ENCODE measurements at regions not wholly inside any gene's neighbourhood (a gene's known extent, or its start where the extent isn't known, plus 50 kb on each side); places are given as distances from the start of the nearest gene placed in this dataset.
"Not testable (repeated sequence)": the region's sequence is repeated elsewhere in the genome, so short reads cannot be mapped to it uniquely, and the experiment has no call there.

DNA sequence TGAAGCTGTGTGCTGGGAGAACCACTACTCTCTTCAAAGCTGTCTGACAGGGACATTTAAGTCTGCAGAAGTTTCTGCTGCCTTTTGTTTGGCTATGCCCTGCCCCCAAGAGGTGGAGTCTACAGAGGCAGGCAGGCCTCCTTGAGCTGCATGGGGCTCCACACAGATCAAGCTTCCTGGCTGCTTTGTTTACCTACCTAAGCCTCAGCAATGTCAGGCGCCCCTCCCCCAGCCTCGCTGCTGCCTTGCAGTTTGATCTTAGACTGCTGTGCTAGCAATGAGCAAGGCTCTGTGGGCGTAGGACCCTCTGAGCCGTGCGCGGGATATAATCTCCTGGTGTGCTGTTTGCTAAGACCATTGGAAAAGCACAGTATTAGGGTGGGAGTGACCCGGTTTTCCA is 103.3 kb upstream of the SALL1 start:
- not testable (repeated sequence) for DNase-seq (ENCODE audit: low read depth)

GRCh38 chr16:51248217-51248616 is 97.1 kb upstream of the SALL1 start:
- DNase-seq (ENCODE audit: low read depth), result no peak

GRCh38 chr16:51245658-51245995 is 94.6 kb upstream of the SALL1 start:
- no peak for DNase-seq (ENCODE audit: low read depth)

GRCh38 chr16:51244887-51245657 is 94.0 kb upstream of the SALL1 start:
- DNase-seq (ENCODE audit: low read depth), result no peak

- DNase-seq (ENCODE audit: low read depth), result no peak
These were observed 92.9 kb upstream of the SALL1 start for GRCh38 chr16:51243936-51244436.

DNA sequence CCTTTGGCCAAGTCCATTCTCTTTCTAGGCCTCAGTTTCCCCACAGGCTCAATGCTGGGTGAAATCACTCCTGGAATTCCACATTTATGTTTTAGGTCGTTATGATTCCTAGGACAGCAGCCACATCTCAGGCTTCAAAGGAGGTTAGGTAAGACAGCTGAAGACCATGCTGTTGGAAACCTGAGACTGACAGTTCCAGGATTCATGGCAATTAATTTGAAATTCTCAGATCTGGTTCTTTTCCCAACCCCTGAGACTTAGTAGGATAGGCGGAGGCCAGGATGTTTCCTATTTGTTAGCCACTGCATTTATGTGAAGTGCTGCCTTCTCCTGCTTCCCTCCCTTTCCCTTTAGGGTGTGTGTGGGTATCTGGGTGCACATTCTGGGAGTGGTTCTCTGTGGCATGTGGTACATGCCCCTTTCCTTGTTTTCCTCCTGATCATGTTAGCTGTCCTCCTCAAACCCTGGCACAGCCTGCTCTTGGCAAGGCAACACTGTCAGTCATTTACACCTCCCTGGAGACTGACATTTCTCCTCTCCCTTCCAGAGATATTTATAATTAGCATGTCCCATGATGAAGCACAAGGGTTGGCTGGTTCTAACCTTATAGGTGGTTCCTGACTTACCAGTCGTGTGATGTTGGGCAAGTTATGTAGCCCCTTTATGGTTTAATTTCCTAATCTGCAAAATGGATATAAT is 91.4 kb upstream of the SALL1 start:
- no peak for DNase-seq (ENCODE audit: low read depth)

DNA sequence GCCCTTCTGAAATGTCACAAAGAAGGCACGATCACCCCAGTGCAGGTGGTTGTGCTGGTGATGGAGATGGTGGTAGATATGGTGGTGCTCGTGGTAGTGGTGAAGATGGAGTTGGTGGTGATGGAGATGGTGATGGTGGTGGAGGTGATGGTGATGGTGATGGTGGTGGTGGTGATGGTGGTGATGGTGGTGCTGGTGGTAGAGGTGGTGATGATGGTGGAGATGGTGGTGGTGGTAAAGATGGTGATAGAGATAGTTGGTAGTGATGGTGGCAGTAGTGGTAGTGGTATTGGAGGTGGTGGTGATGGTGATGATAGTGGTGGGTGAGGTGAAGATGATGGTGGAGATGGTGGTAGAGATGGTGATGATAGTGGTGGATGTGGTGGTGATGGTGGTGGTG is 88.1 kb upstream of the SALL1 start:
- no peak for DNase-seq (ENCODE audit: low read depth)

GRCh38 chr16:51237861-51238378 is 86.8 kb upstream of the SALL1 start:
- DNase-seq (ENCODE audit: low read depth), result no peak

DNA sequence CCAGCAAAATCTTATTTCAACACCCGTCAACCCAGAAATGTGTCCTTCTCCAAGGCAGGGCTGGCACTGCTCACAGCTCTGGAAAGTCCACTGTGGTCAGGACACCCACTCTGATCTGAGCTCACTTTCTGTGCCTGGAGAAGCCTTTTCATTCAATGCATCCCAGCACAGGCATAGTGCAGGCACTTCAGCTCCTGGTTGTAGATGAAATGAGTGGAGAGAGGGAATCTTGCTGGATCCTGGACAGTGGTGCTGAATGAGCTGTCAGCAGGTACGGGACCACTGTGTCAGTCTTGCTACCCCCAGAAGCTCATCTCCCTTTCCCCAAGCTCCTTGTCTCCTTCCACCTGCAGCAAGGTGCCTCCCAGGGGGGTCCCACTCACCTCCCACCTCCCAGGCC is 86.1 kb upstream of the SALL1 start:
- DNase-seq (ENCODE audit: low read depth), result no peak

DNA sequence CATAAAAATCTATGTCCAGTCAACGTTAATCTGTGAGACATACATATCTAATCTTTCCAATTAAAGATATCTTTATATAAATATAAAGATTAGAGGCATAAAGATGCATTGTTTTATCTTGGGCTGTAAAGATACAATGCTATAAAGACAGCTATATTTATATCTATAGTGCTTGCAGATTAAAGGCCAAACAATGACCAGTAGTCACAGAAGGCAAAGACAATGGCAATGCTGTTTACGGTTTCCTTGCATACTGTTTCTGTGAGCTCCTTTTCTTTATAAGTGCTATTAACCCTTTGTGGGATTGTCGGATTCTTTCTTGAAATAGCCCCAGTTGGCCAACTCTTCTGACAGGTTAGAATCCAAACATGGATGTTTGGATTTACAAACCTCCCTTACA is 85.5 kb upstream of the SALL1 start:
- no peak for DNase-seq (ENCODE audit: low read depth)

DNA sequence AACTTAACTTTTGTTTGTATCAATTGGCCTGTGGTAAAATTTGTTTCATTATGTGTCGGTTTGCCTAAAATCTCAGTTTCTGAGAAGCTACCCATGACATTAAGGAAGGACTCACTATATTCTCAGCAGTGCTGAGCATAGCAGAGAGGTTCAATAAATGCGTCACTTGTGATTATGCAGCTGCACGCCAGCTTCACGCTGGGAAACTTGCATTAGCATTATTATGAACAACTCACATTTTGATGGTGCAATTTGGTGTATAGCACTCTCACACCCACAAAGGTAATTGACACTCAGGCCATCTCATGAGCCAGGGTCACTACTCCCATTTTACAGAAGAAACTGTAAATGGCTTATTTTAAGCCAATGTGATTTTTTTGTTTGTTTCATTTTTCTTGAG is 80.6 kb upstream of the SALL1 start:
- no peak for DNase-seq (ENCODE audit: low read depth)

DNA sequence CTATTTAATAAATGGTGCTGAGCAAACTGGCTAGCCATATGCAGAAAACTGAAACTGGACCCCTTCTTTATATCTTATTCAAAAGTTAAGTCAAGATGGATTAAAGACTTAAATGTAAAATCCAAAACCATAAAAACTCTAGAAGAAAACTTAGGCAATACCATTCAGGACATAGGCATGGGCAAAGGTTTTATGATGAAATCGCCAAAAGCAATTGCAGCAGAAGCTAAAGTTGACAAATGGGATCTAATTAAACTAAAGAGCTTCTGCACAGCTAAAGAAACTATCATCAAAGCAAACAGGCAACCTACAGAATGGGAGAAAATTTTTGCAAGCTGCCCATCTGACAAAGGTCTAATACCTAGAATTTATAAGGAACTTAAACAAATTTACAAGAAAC is 79.0 kb upstream of the SALL1 start:
- not testable (repeated sequence) for DNase-seq (ENCODE audit: low read depth)

DNA sequence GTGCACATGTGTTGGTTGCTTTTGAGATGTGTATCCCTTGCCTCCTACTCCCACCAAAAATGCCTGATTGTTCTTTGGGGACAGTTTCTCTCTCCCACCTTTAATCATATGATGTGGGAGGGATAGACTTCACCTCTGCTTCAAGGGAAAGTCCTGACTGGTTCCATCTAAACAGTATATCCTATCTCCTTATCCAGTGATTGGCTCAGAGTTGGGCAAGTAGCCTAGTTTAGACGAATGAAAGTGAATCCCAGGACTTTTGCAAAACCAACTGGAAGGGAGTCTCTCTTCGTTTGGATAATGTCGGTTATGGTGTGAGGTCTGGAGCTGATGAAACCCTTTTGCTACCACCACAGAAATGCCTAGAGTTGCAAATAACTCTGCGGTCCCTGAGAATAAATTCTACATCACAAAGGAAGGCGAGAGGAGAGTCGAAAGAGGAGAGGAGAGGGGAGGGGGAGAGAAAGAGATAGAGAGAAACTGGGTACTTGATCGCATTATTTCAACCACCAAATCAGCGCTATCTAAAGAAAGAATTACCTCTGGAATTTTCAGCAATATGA is 77.1 kb upstream of the SALL1 start:
- DNase-seq (ENCODE audit: low read depth), result no peak

- no peak for DNase-seq (ENCODE audit: low read depth)
These were observed 74.8 kb upstream of the SALL1 start for GRCh38 chr16:51225878-51226277.

DNA sequence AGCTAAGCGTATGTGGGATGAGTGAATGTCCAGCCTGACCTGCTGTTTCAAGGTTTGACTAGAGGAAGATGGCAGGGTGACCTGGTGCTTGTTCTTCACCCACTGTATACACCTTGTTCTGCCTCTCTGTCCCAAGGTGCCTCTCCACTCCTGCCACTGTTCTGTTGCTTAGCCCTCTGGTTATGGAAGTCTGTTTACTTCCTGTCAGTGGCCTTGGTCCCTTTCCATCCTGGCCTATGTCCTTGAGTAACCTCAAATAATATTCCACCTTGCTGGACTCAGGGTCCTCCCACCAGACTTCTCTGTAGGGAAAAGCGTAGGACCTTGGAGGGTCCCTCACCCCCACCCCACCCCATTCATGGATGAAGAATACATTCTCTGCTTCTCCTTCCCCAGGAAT is 73.2 kb upstream of the SALL1 start:
- no peak for DNase-seq (ENCODE audit: low read depth)

GRCh38 chr16:51222016-51222415 is 70.9 kb upstream of the SALL1 start:
- DNase-seq (ENCODE audit: low read depth), result no peak

GRCh38 chr16:51211148-51211547 is 60.1 kb upstream of the SALL1 start:
- no peak for DNase-seq (ENCODE audit: low read depth)

GRCh38 chr16:51210087-51210486 is 59.0 kb upstream of the SALL1 start:
- no peak for DNase-seq (ENCODE audit: low read depth)

DNA sequence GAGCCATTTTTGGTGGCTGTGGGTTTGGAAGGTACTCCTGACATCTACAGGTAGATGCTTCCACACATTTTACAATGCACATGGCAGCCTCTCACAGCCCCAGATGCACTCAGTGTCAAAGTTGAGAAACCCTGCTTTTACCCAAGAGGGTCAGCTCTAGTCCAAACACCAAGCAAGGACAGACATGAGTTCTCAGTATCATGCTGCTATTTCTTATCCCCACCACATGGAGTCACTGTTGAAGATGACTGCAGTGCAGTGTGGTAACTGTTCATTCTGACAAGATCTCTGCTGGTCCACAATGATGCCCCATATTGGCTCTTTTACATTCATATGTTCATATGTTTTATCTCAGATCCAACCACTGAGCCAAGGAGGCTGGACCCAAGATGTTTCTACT is 50.5 kb upstream of the SALL1 start:
- DNase-seq (ENCODE audit: low read depth), result no peak

All from ELR (cell line).